Panc1 (cell line): ENCODE measurements at regions not wholly inside any gene's neighbourhood (a gene's known extent, or its start where the extent isn't known, plus 50 kb on each side); places are given as distances from the start of the nearest gene placed in this dataset.

Experiments used
- ATAC-seq: fragments of 200-7000 bp; cut with Tn5 transposase; 2 replicates; pipeline ENCODE4 v1.9.1; 2020; ENCODE audit warnings: mild to moderate bottlenecking, moderate library complexity
- BruUV-seq: library from RNA; stranded (reverse); fragments of 400-500 nt; replicated peaks from 2 replicates; lab custom pipeline; 2021; lab: Mats Ljungman, UMichigan
- CTCF ChIA-PET: fragments of 300-600 bp; sonication (Branson Sonifier 250); formaldehyde crosslinking; loops from one replicate; lab custom pipeline; 2022; ENCODE audit warnings: antibody characterized with exemption; lab: Charles Lee
- POLR2A ChIA-PET: fragments of 300-600 bp; sonication (Branson Sonifier 250); formaldehyde crosslinking; loops from one replicate; lab custom pipeline; 2022; ENCODE audit warnings: antibody characterized with exemption; lab: Charles Lee
- DNase-seq: peaks from one replicate; pipeline ENCODE4 v3.0.0-alpha.2; 2010; ENCODE audit warnings: low read depth, low spot score
- H3K27ac ChIP-seq: 2 replicates; pipeline ENCODE4 v1.5.1; 2011; ENCODE audit warnings: mild to moderate bottlenecking, low read length, inconsistent platforms
- H3K27me3 ChIP-seq: fragments of 200-500 bp; sonication (Bioruptor generic); 2 replicates; pipeline ENCODE4 v1.6.0; 2014; ENCODE audit warnings: low read length, inconsistent platforms; ENCODE audit not compliant: control insufficient read depth, insufficient read depth
- H3K36me3 ChIP-seq: fragments of 200-500 bp; sonication (Bioruptor generic); 2 replicates; pipeline ENCODE4 v1.5.1; 2014; ENCODE audit warnings: inconsistent platforms, mild to moderate bottlenecking, low read length, moderate library complexity; ENCODE audit not compliant: control insufficient read depth, insufficient read depth
- H3K4me1 ChIP-seq: 2 replicates; pipeline ENCODE4 v1.5.1; 2011; ENCODE audit warnings: inconsistent platforms, mild to moderate bottlenecking, low read length, moderate library complexity; ENCODE audit not compliant: control insufficient read depth, insufficient read depth
- H3K4me3 ChIP-seq, 2 experiments: 2 replicates each; pipeline ENCODE4 v1.5.1; 2011 to 2012; ENCODE audit warnings: low read depth in 2 of 2, low read length in 2 of 2, mild to moderate bottlenecking in 2 of 2, inconsistent platforms in 1 of 2, moderate library complexity in 1 of 2
- H3K9me3 ChIP-seq: fragments of 200-500 bp; sonication (Bioruptor generic); 2 replicates; pipeline ENCODE4 v1.5.1; 2014; ENCODE audit warnings: low read depth, mild to moderate bottlenecking, inconsistent platforms, low read length, moderate library complexity; ENCODE audit not compliant: control insufficient read depth, insufficient read depth
- CTCF ChIP-seq: fragments of 450-650 bp; IDR thresholded peaks from 2 replicates; pipeline ENCODE4 v1.5.1; 2017; ENCODE audit warnings: mild to moderate bottlenecking
- POLR2AphosphoS5 ChIP-seq: IDR thresholded peaks from 2 replicates; pipeline ENCODE4 v1.6.1; 2012; ENCODE audit warnings: mild to moderate bottlenecking, low read depth, low read length, moderate library complexity
- SIN3A ChIP-seq: IDR thresholded peaks from 2 replicates; pipeline ENCODE4 v1.6.1; 2012; ENCODE audit warnings: low read depth, mild to moderate bottlenecking, low read length, moderate library complexity, borderline replicate concordance; ENCODE audit not compliant: insufficient read depth
- TCF7L2 ChIP-seq: IDR thresholded peaks from 2 replicates; pipeline ENCODE4 v1.6.1; 2011; ENCODE audit warnings: mild to moderate bottlenecking, low read depth, low read length, inconsistent platforms
- in situ Hi-C: cut with HindIII; loops from 2 replicates; pipeline ENCODE4 v1.10.0; 2016; ENCODE audit warnings: low sequenced_read_pairs, low pct_unique_long_range_greater_than_20kb
- intact Hi-C: fragments of 100-400 bp; cut with micrococcal nuclease; formaldehyde crosslinking; loops from one replicate; pipeline ENCODE4 v1.10.0; 2022; ENCODE audit not compliant: unreplicated experiment
- TF ChIP-seq, protein P1 (sequence below), 2 experiments: IDR thresholded peaks; 2 replicates each; pipeline ENCODE4 v1.6.1; 2011 to 2012; ENCODE audit warnings: low read depth in 2 of 2, control low read depth in 1 of 2, low read length in 1 of 2, mild to moderate bottlenecking in 1 of 2, moderate library complexity in 1 of 2; ENCODE audit not compliant: insufficient read depth in 1 of 2

GRCh38 chr3:98966862-98967546 lies 65.5 kb upstream of the DCBLD2 start:
- intact Hi-C loops = no loop called here
- Histone ChIP-seq H3K4me3 (no peak overlapping the region), H3K9me3 (no peaks in the 10 kb centered on the region), H3K4me1 (no peaks in the 10 kb centered on the region; the same call in 1 of the 2 replicates), H3K36me3 (0 out of 2 replicates have a peak, but pooled peaks cover 2% of the 10 kb centered on the region), H3K27ac (no peak overlapping the region), H3K27me3 (peaks cover 2% of the 10 kb centered on the region; the same call in 1 of the 2 replicates)
- no peak for DNase-seq
- ChIA-PET CTCF (no interaction called here), POLR2A (no interaction called here)
- in situ Hi-C loops = no loop called here
- ATAC-seq = no peak
- BruUV-seq = no TSS peak
- TF ChIP-seq POLR2AphosphoS5 (no peak), CTCF (no peak), TCF7L2 (no peak), SIN3A (no peak)
- TF ChIP-seq, protein P1, sequence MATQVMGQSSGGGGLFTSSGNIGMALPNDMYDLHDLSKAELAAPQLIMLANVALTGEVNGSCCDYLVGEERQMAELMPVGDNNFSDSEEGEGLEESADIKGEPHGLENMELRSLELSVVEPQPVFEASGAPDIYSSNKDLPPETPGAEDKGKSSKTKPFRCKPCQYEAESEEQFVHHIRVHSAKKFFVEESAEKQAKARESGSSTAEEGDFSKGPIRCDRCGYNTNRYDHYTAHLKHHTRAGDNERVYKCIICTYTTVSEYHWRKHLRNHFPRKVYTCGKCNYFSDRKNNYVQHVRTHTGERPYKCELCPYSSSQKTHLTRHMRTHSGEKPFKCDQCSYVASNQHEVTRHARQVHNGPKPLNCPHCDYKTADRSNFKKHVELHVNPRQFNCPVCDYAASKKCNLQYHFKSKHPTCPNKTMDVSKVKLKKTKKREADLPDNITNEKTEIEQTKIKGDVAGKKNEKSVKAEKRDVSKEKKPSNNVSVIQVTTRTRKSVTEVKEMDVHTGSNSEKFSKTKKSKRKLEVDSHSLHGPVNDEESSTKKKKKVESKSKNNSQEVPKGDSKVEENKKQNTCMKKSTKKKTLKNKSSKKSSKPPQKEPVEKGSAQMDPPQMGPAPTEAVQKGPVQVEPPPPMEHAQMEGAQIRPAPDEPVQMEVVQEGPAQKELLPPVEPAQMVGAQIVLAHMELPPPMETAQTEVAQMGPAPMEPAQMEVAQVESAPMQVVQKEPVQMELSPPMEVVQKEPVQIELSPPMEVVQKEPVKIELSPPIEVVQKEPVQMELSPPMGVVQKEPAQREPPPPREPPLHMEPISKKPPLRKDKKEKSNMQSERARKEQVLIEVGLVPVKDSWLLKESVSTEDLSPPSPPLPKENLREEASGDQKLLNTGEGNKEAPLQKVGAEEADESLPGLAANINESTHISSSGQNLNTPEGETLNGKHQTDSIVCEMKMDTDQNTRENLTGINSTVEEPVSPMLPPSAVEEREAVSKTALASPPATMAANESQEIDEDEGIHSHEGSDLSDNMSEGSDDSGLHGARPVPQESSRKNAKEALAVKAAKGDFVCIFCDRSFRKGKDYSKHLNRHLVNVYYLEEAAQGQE (IDR thresholded peaks at IDR 0.05; ENCODE audit: insufficient read depth in 1 of 2, low read depth in 2 of 2, low read length in 1 of 2) = no peak

DNA sequence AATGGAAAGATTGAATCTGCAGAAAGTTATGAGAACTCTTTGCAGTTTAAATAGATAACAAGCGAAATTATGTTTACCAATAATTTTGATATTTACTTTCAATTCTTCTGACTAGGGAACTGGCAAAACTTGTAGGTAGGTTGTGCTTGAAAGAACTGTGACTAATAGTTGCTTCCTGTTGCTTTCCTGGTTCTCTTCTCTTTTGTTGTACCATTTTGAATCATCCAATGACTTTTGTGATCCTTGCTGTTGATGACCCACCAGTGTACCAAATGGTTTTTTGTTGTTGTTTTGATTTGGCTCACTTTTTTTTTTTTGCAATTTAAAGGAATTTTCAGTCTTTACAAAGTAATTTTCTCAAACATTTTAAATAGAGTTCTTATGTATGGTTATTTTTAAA lies 64.9 kb upstream of the DCBLD2 start:
- intact Hi-C loops = no loop called here
- DNase-seq (no peak), ATAC-seq (no peak)
- Histone ChIP-seq H3K4me3 (no peak overlapping the region), H3K36me3 (0 out of 2 replicates have a peak, but pooled peaks cover 2% of the 10 kb centered on the region), H3K27me3 (peaks cover 2% of the 10 kb centered on the region; the same call in 1 of the 2 replicates), H3K4me1 (no peaks in the 10 kb centered on the region; the same call in 1 of the 2 replicates), H3K9me3 (no peaks in the 10 kb centered on the region), H3K27ac (no peak overlapping the region)
- BruUV-seq = no TSS peak
- POLR2A ChIA-PET = no interaction called here
- in situ Hi-C loops = no loop called here
- TF ChIP-seq, protein P1 (IDR thresholded peaks at IDR 0.05; ENCODE audit: insufficient read depth in 1 of 2, low read depth in 2 of 2, low read length in 1 of 2) = no peak
- TF ChIP-seq SIN3A (no peak), TCF7L2 (no peak), CTCF (no peak), POLR2AphosphoS5 (no peak)
- CTCF ChIA-PET = no interaction called here
